ENCODE measurements at regions not wholly inside any gene's neighbourhood (a gene's known extent, or its start where the extent isn't known, plus 50 kb on each side); places are given as distances from the start of the nearest gene placed in this dataset.

GRCh38 chr12:114967151-114967550 lies 283.2 kb upstream of the TBX3 start:
- intact Hi-C loops (cut with micrococcal nuclease): no loop called here
- Histone ChIP-seq H3K27ac (ENCODE audit: low read depth in 1 of 2, low read length in 2 of 2) (no peak overlapping the region), H3K36me3 (replicated peaks in 1 of 2; ENCODE audit: control insufficient read depth in 1 of 2, insufficient read depth in 2 of 2, low read length in 2 of 2) (no peaks in the 10 kb centered on the region), H3K4me1 (ENCODE audit: control insufficient read depth in 1 of 2, insufficient read depth in 2 of 2, low read length in 2 of 2) (no peaks in the 10 kb centered on the region), H2AFZ (ENCODE audit: insufficient read depth, low read depth, low read length, poor library complexity, severe bottlenecking) (no peak overlapping the region), H3K27me3 (ENCODE audit: control insufficient read depth in 2 of 2, insufficient read depth in 2 of 2, low read length in 2 of 2) (no peaks in the 10 kb centered on the region), H4K20me1 (ENCODE audit: insufficient read depth, low read length) (no peaks in the 10 kb centered on the region), H3K9me3 (replicated peaks in 1 of 2; ENCODE audit: control insufficient read depth in 1 of 2, insufficient read depth in 1 of 2, low read length in 2 of 2) (no peaks in the 10 kb centered on the region), H3K4me3 (replicated peaks in 1 of 3; ENCODE audit: low read depth in 2 of 3, low read length in 3 of 3) (no peak overlapping the region), H3K79me2 (ENCODE audit: insufficient read depth, low read length) (no peaks in the 10 kb centered on the region), H3K4me2 (replicated peaks; ENCODE audit: extremely low read depth, low read length, poor library complexity, severe bottlenecking) (no peak overlapping the region), H3K9ac (ENCODE audit: insufficient read depth, low read length, poor library complexity, severe bottlenecking) (no peak overlapping the region)
- Mint-ChIP-seq H3K4me3 (no peak overlapping the region), H3K27me3 (ENCODE audit: low read depth in 3 of 3) (peaks cover 0 to 1% (median 0%) of the 10 kb centered on the region in 3 donors), H3K27ac (no peak overlapping the region), H3K36me3 (no peaks in the 10 kb centered on the region), H3K9me3 (peaks cover 0 to 5% (median 0%) of the 10 kb centered on the region in 7 donors), H3K4me1 (no peaks in the 10 kb centered on the region)
- 92% methylated on average over 3 of the region's 5 CpGs for WGBS (ENCODE audit: insufficient coverage)
- TF ChIP-seq CTCF (IDR thresholded peaks at IDR 0.05): no peak
- no peak for DNase-seq

- Histone ChIP-seq H3K9ac (ENCODE audit: insufficient read depth, low read length, poor library complexity, severe bottlenecking) (no peak overlapping the region), H3K4me2 (replicated peaks; ENCODE audit: extremely low read depth, low read length, poor library complexity, severe bottlenecking) (no peak overlapping the region), H3K9me3 (replicated peaks in 1 of 2; ENCODE audit: control insufficient read depth in 1 of 2, insufficient read depth in 1 of 2, low read length in 2 of 2) (no peaks in the 10 kb centered on the region), H3K27ac (ENCODE audit: low read depth in 1 of 2, low read length in 2 of 2) (no peak overlapping the region), H3K36me3 (replicated peaks in 1 of 2; ENCODE audit: control insufficient read depth in 1 of 2, insufficient read depth in 2 of 2, low read length in 2 of 2) (no peaks in the 10 kb centered on the region), H3K27me3 (ENCODE audit: control insufficient read depth in 2 of 2, insufficient read depth in 2 of 2, low read length in 2 of 2) (no peaks in the 10 kb centered on the region), H3K79me2 (ENCODE audit: insufficient read depth, low read length) (no peaks in the 10 kb centered on the region), H4K20me1 (ENCODE audit: insufficient read depth, low read length) (no peaks in the 10 kb centered on the region), H3K4me1 (ENCODE audit: control insufficient read depth in 1 of 2, insufficient read depth in 2 of 2, low read length in 2 of 2) (no peaks in the 10 kb centered on the region), H2AFZ (ENCODE audit: insufficient read depth, low read depth, low read length, poor library complexity, severe bottlenecking) (no peak overlapping the region), H3K4me3 (replicated peaks in 1 of 3; ENCODE audit: low read depth in 2 of 3, low read length in 3 of 3) (no peak overlapping the region)
- H3K27me3 Mint-ChIP-seq (ENCODE audit: low read depth in 3 of 3): peaks cover 0 to under 1% (median 0%) of the 10 kb centered on the region in 3 donors
- no peaks in the 10 kb centered on the region for H3K4me1 Mint-ChIP-seq
- H3K27ac Mint-ChIP-seq: no peak overlapping the region
- H3K4me3 Mint-ChIP-seq: no peak overlapping the region
- H3K36me3 Mint-ChIP-seq: no peaks in the 10 kb centered on the region
- no CpG with 5 or more reads among the region's 2 CpGs for WGBS (ENCODE audit: insufficient coverage)
- no peak for TF ChIP-seq CTCF (IDR thresholded peaks at IDR 0.05)
- intact Hi-C loops (cut with micrococcal nuclease): no loop called here
- no peak for DNase-seq
- H3K9me3 Mint-ChIP-seq: peaks cover 0 to 3% (median 0%) of the 10 kb centered on the region in 7 donors
Observed at GRCh38 chr12:114964841-114965240, 280.9 kb upstream of the TBX3 start.
